Common myeloid progenitor, CD34-positive (primary cell): ENCODE measurements at regions not wholly inside any gene's neighbourhood (a gene's known extent, or its start where the extent isn't known, plus 50 kb on each side); places are given as distances from the start of the nearest gene placed in this dataset.

ENCODE experiments used
- CTCF ChIA-PET: fragments of 350-600 bp; sonication (Branson Sonifier 250); formaldehyde crosslinking; loops from one replicate; lab custom pipeline; 2021; ENCODE audit warnings: antibody characterized with exemption; lab: Charles Lee
- POLR2A ChIA-PET: fragments of 350-600 bp; sonication (Branson Sonifier 250); formaldehyde crosslinking; loops from one replicate; lab custom pipeline; 2021; ENCODE audit warnings: antibody characterized with exemption; lab: Charles Lee
- DNase-seq, 3 donors: peaks; one replicate each; pipeline versions ENCODE4 v3.0.0 to v3.0.0-alpha.2; 2013
- H3K27ac ChIP-seq, 2 experiments: 1 replicate in 1 of 2; 2 replicates in 1 of 2; pipeline ENCODE4 v1.7.0; 2013; ENCODE audit warnings: inconsistent platforms in 2 of 2, low read length in 2 of 2, mild to moderate bottlenecking in 2 of 2, low read depth in 1 of 2, moderate library complexity in 1 of 2; ENCODE audit not compliant: severe bottlenecking in 2 of 2, insufficient read depth in 1 of 2, poor library complexity in 1 of 2
- H3K27me3 ChIP-seq, 5 experiments: replicated peaks in 2 of 5; 1 replicate in 3 of 5; 2 replicates in 2 of 5; pipeline versions ENCODE4 v1.6.1 to v1.7.0; 2013; ENCODE audit warnings: low read length in 4 of 5, mild to moderate bottlenecking in 2 of 5, moderate library complexity in 2 of 5, inconsistent platforms in 1 of 5; ENCODE audit not compliant: insufficient read depth in 5 of 5, control insufficient read depth in 4 of 5
- H3K36me3 ChIP-seq, 4 experiments: 1 replicate in 2 of 4; 2 replicates in 2 of 4; pipeline versions ENCODE4 v1.6.1 to v1.7.0; 2013; ENCODE audit warnings: low read length in 3 of 4, control low read depth in 1 of 4, mild to moderate bottlenecking in 1 of 4; ENCODE audit not compliant: control insufficient read depth in 4 of 4, insufficient read depth in 4 of 4
- H3K4me1 ChIP-seq, 4 experiments: 1 replicate in 3 of 4; 2 replicates in 1 of 4; pipeline versions ENCODE4 v1.6.1 to v1.7.1; 2013; ENCODE audit warnings: low read length in 3 of 4, mild to moderate bottlenecking in 3 of 4, control low read depth in 1 of 4, inconsistent platforms in 1 of 4, moderate library complexity in 1 of 4; ENCODE audit not compliant: control insufficient read depth in 4 of 4, insufficient read depth in 4 of 4; ENCODE audit errors: control extremely low read depth in 1 of 4
- H3K4me3 ChIP-seq, 7 experiments: 1 replicate in 4 of 7; 2 replicates in 3 of 7; pipeline versions ENCODE4 v1.5.1 to v1.7.0; 2013; ENCODE audit warnings: mild to moderate bottlenecking in 7 of 7, low read length in 6 of 7, moderate library complexity in 6 of 7, inconsistent platforms in 2 of 7, low read depth in 2 of 7, control low read depth in 1 of 7; ENCODE audit not compliant: insufficient read depth in 4 of 7, control insufficient read depth in 1 of 7; ENCODE audit errors: extremely low read depth in 1 of 7
- H3K9me3 ChIP-seq, 5 experiments: 1 replicate in 4 of 5; 2 replicates in 1 of 5; pipeline versions ENCODE4 v1.6.1 to v1.7.1; 2013; ENCODE audit warnings: low read length in 4 of 5, mild to moderate bottlenecking in 2 of 5, inconsistent platforms in 1 of 5, low read depth in 1 of 5, moderate library complexity in 1 of 5; ENCODE audit not compliant: control insufficient read depth in 4 of 5, insufficient read depth in 2 of 5; ENCODE audit errors: control extremely low read depth in 1 of 5
- WGBS: methylation state at CpG from one replicate; pipeline ENCODE4 v1.1.5; 2013; ENCODE audit not compliant: insufficient coverage; 5-methylcytosine and 5-hydroxymethylcytosine counted together

DNA sequence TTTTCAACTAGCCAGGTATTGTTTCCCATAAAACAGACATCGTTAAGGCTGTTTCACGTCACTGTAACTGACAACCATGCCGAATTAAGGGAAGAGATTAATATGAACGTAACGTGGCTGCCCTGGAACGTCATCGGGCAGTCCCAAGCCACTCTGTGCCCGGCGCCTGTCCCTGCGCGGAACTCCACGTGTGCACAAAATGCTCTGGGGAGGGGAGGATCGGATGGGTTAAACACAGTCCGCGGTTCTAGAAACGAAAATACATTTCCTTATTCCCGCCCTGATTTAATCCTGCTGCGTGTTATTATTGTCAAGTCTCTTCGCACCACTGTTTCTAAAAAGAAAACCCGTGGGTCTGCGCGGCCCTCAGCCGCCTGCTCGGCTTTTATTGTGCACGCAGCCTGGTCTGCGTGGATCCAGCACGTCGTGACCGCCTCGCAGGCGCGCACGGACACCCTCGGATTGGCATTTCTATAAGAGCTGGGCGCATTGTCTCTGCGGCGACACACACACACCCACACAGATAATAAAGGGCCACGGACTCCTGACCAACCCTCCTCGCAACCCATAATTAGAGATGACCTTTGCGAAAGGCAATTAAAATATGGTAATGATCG, 69.6 kb upstream of the BCOR start:
- Histone ChIP-seq H3K4me3 (peak overlapping the region in 5 of 7 experiments; percentile 44 to 73 (median 57)), H3K27ac (no peak overlapping the region), H3K27me3 (peaks cover 0 to 65% (median 0%) of the 10 kb centered on the region in 5 experiments), H3K9me3 (peaks cover 0 to 2% (median 0%) of the 10 kb centered on the region in 5 experiments), H3K4me1 (peaks cover 3 to 56% (median 52%) of the 10 kb centered on the region in 4 experiments), H3K36me3 (no peaks in the 10 kb centered on the region)
- CTCF ChIA-PET = interaction anchor here (1.3 to 2.3 kb wide), 3 partner anchors 11 to 101 kb away, joined by 3 to 9 read pairs (median 8); no protein-coding TSS in a partner anchor
- POLR2A ChIA-PET = interaction anchor here (1.1 to 2.2 kb wide), 3 partner anchors 10 to 154 kb away, joined by 3 to 7 read pairs (median 6); no protein-coding TSS in a partner anchor
- peak in 1 of 3 donors; percentile 33 for DNase-seq
- 10% methylated on average over 29 of the region's 41 CpGs for WGBS

DNA sequence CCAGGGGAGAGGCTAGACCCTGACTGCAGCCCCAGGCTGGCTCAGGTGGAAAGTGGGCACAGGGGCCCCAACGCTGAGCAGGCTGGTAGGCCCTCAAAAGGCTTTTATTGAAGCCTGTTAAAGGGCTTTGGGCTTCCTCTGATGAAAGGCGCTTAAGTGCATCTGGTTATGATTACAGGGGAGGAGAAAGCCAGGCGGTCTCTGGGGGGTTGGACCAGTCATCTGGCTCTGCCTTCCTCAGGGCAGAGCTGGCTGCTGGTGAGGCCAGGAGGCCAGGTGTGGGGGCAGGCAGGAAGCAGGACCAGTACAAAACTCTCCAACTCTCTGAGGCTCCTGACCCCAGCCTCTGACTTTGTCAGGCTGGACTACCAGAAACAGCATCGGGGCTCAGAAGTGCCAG, 68.8 kb upstream of the BCOR start:
- Histone ChIP-seq H3K4me3 (peak overlapping the region in 4 of 7 experiments; percentile 31 to 73 (median 53)), H3K27ac (no peak overlapping the region), H3K27me3 (peaks cover 0 to 57% (median 0%) of the 10 kb centered on the region in 5 experiments), H3K9me3 (no peaks in the 10 kb centered on the region), H3K36me3 (no peaks in the 10 kb centered on the region), H3K4me1 (peaks cover 3 to 50% (median 46%) of the 10 kb centered on the region in 4 experiments)
- WGBS = 14% methylated on average over 4 of the region's 4 CpGs
- peak in 1 of 3 donors; percentile 39 for DNase-seq
- CTCF ChIA-PET = interaction anchor here (1.0 to 1.5 kb wide), 2 partner anchors 20 to 57 kb away, joined by 4 read pairs; no protein-coding TSS in a partner anchor
- POLR2A ChIA-PET = no interaction called here

DNA sequence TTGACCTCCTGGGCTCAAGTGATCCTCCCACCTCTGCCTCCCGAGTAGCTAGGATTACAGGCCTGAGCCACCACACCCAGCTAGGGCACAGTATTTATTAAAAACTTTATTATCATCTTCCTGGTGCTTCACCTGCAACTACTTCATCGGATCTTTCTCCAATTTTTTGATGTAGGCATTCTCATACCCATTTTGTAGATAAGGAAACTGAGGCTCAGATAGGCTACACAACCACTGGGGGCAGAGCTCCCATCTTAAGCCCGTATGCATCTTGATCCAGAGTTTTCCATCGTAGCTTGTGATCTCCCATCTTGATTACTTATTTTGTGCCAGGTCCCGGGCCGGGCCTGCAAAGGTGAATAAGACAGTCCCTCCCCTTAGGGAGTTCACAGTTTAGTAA, 68.1 kb upstream of the BCOR start:
- Histone ChIP-seq H3K4me3 (no peak overlapping the region), H3K9me3 (no peaks in the 10 kb centered on the region), H3K27me3 (peaks cover 0 to 50% (median 0%) of the 10 kb centered on the region in 5 experiments), H3K36me3 (no peaks in the 10 kb centered on the region), H3K4me1 (peaks cover 3 to 43% (median 39%) of the 10 kb centered on the region in 4 experiments), H3K27ac (no peak overlapping the region)
- no peak for DNase-seq
- CTCF ChIA-PET = interaction anchor here (0.8 to 1.5 kb wide), 3 partner anchors 19 to 97 kb away, joined by 3 to 4 read pairs (median 4); no protein-coding TSS in a partner anchor
- WGBS = 95% methylated on average over 6 of the region's 6 CpGs
- POLR2A ChIA-PET = no interaction called here

DNA sequence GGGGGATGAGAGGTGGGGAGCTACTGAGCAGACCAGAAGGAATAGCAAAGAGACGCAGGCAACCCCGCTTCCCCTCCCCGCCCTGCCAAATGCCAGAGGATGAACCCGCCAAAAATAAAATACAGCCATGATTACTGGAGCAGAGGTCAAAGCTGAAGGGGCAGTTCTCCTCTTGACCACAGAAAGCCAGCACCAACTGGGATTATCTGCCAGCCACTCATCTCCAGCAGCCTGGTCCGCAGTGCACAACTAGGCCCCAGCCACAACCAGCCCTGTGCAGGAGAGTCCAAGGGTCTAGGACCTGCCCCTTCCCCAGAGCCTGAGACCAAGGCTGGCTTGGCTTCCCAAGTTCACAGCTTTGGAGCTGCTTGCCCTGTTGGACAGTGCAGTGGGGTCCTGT, 67.4 kb upstream of the BCOR start:
- no peak for DNase-seq
- H3K36me3 ChIP-seq = no peaks in the 10 kb centered on the region
- peaks cover 0 to 38% (median 34%) of the 10 kb centered on the region in 4 experiments for H3K4me1 ChIP-seq
- CTCF ChIA-PET = interaction anchor here (0.8 to 1.5 kb wide), 2 partner anchors 18 to 98 kb away, joined by 3 to 4 read pairs; no protein-coding TSS in a partner anchor
- no peak overlapping the region for H3K4me3 ChIP-seq
- H3K27me3 ChIP-seq = peaks cover 0 to 48% (median 0%) of the 10 kb centered on the region in 5 experiments
- H3K9me3 ChIP-seq = no peaks in the 10 kb centered on the region
- no peak overlapping the region for H3K27ac ChIP-seq
- POLR2A ChIA-PET = no interaction called here
- 92% methylated on average over 2 of the region's 5 CpGs for WGBS

DNA sequence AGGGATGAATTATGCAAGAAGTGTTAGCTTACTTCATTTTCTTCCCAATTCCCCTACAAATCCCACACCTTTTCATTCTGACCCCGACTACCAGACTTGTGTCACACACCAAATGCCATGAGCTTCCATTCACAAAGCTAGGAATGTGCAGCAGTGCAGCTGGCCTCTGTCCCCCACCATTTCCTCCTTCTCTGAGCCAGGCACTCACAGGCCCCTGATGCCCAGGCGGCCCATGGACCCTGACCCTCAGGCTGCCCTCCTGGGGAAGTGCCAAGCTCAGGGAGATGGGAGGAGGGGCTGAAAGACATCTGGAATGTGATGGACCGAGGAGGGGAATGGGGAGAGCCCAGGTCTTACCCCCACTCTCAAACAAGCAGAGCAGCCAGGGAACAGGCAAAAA, 67.0 kb upstream of the BCOR start:
- Histone ChIP-seq H3K27me3 (peaks cover 0 to 43% (median 0%) of the 10 kb centered on the region in 5 experiments), H3K9me3 (no peaks in the 10 kb centered on the region), H3K27ac (no peak overlapping the region), H3K4me1 (peaks cover 0 to 34% (median 30%) of the 10 kb centered on the region in 4 experiments), H3K4me3 (no peak overlapping the region), H3K36me3 (no peaks in the 10 kb centered on the region)
- no peak for DNase-seq
- CTCF ChIA-PET = no interaction called here
- 88% methylated on average over 1 of the region's 3 CpGs for WGBS
- POLR2A ChIA-PET = no interaction called here

DNA sequence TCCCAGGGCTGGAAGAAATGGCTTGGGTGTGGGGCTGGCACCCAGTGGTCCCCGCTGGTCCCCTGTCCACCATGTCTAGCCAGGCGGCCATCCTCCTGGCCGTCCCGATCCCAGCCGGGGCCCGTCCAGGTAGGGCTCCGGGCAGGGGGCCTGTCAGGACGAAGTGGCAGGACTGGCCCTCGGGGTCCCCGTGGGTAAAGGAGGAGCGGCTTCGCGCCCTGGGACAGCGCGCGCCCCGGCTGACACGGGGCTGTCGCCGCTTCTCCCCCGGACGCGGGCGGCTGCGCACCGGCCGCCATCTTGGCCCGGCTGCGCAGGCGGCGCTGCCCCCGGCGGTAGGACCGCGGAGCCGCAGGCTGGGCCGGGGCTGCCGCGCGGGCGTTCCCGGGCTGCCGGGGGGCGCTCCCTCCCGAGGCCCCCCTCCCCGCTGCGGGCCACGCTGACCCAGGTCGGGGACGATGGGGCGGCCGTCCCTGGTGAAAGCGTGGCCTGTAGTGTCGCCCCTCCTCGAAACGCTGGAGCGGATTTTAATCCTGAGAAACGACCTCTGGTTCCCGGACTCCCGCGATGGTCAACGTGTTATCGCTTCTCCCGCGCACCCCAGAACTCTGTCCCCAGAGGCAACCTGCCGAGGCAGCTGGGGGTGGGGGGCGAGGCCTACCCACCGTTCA, 60.4 kb upstream of the BCOR start:
- ChIA-PET POLR2A (interaction anchor here (0.7 to 2.0 kb wide), 2 partner anchors 12 to 60 kb away, joined by 3 to 5 read pairs; partner anchors contain the start of gene BCOR), CTCF (interaction anchor here (2.2 kb wide), 1 partner anchor 10 kb away, joined by 9 read pairs; no protein-coding TSS in a partner anchor)

More for the DNA sequence above, 60.4 kb upstream of the BCOR start:
- peaks cover 0 to 37% (median 26%) of the 10 kb centered on the region in 4 experiments for H3K4me1 ChIP-seq
- no peaks in the 10 kb centered on the region for H3K36me3 ChIP-seq
- peaks cover 0 to 53% (median 0%) of the 10 kb centered on the region in 5 experiments for H3K27me3 ChIP-seq
- no peaks in the 10 kb centered on the region for H3K9me3 ChIP-seq
- 5% methylated on average over 62 of the region's 68 CpGs for WGBS
- H3K4me3 ChIP-seq = peak overlapping the region in 6 of 7 experiments; percentile 18 to 70 (median 45)
- no peak overlapping the region for H3K27ac ChIP-seq
- DNase-seq = peak in 1 of 3 donors; percentile 55
